RPMI8226 (cell line): ENCODE measurements at regions not wholly inside any gene's neighbourhood (a gene's known extent, or its start where the extent isn't known, plus 50 kb on each side); places are given as distances from the start of the nearest gene placed in this dataset.

Experiments
- DNase-seq: peaks from one replicate; pipeline ENCODE4 v3.0.0-alpha.2; 2015

- DNase-seq: no peak
These were observed 365.9 kb upstream of the ERCC4 start for GRCh38 chr16:13554005-13554404.

GRCh38 chr16:13554643-13555042 is 365.3 kb upstream of the ERCC4 start:
- no peak for DNase-seq

GRCh38 chr16:13557418-13557817 is 362.5 kb upstream of the ERCC4 start:
- no peak for DNase-seq

- DNase-seq: no peak
These were observed 361.2 kb upstream of the ERCC4 start for GRCh38 chr16:13558752-13559151.

GRCh38 chr16:13559624-13560023 is 360.3 kb upstream of the ERCC4 start:
- DNase-seq: no peak

- DNase-seq: no peak
These were observed 359.8 kb upstream of the ERCC4 start for GRCh38 chr16:13560151-13560550.

GRCh38 chr16:13561291-13562070 is 358.5 kb upstream of the ERCC4 start:
- DNase-seq: no peak

GRCh38 chr16:13568803-13569202 is 351.2 kb upstream of the ERCC4 start:
- DNase-seq: no peak

GRCh38 chr16:13569986-13570385 is 350.0 kb upstream of the ERCC4 start:
- DNase-seq: no peak

GRCh38 chr16:13571036-13571435 is 348.9 kb upstream of the ERCC4 start:
- no peak for DNase-seq

- no peak for DNase-seq
These were observed 346.1 kb upstream of the ERCC4 start for GRCh38 chr16:13573903-13574302.

GRCh38 chr16:13586051-13586450 is 333.9 kb upstream of the ERCC4 start:
- DNase-seq: no peak

- no peak for DNase-seq
These were observed 332.8 kb upstream of the ERCC4 start for GRCh38 chr16:13587181-13587580.

- DNase-seq: no peak
These were observed 325.1 kb upstream of the ERCC4 start for GRCh38 chr16:13594823-13595222.

GRCh38 chr16:13606804-13607203 is 313.1 kb upstream of the ERCC4 start:
- no peak for DNase-seq

GRCh38 chr16:13607289-13607688 is 312.7 kb upstream of the ERCC4 start:
- no peak for DNase-seq

- no peak for DNase-seq
These were observed 308.4 kb upstream of the ERCC4 start for GRCh38 chr16:13611596-13611995.

- DNase-seq: no peak
These were observed 307.3 kb upstream of the ERCC4 start for GRCh38 chr16:13612623-13613022.

- DNase-seq: no peak
These were observed 306.8 kb upstream of the ERCC4 start for GRCh38 chr16:13613165-13613564.

GRCh38 chr16:13621639-13622038 is 298.3 kb upstream of the ERCC4 start:
- DNase-seq: no peak

- DNase-seq: no peak
These were observed 291.8 kb upstream of the ERCC4 start for GRCh38 chr16:13628156-13628555.

- DNase-seq: no peak
These were observed 290.2 kb upstream of the ERCC4 start for GRCh38 chr16:13629704-13630103.

GRCh38 chr16:13630374-13630773 is 289.6 kb upstream of the ERCC4 start:
- no peak for DNase-seq

GRCh38 chr16:13631213-13631767 is 288.7 kb upstream of the ERCC4 start:
- no peak for DNase-seq

GRCh38 chr16:13631916-13632315 is 288.0 kb upstream of the ERCC4 start:
- DNase-seq: no peak
